ACHN (cell line): ENCODE measurements at regions not wholly inside any gene's neighbourhood (a gene's known extent, or its start where the extent isn't known, plus 50 kb on each side); places are given as distances from the start of the nearest gene placed in this dataset.

Source experiments
- DNase-seq: peaks from one replicate; pipeline ENCODE4 v3.0.0-alpha.2; 2015
- in situ Hi-C: cut with HindIII; loops from 2 replicates; pipeline ENCODE4 v1.10.0; 2017; ENCODE audit warnings: low sequenced_read_pairs, low pct_ligation_motif_present, low pct_unique_long_range_greater_than_20kb

- in situ Hi-C loops = no loop called here
- peak; percentile 16 for DNase-seq
These were observed 342.1 kb upstream of the NR5A2 start for GRCh38 chr1:199685369-199685768.

DNA sequence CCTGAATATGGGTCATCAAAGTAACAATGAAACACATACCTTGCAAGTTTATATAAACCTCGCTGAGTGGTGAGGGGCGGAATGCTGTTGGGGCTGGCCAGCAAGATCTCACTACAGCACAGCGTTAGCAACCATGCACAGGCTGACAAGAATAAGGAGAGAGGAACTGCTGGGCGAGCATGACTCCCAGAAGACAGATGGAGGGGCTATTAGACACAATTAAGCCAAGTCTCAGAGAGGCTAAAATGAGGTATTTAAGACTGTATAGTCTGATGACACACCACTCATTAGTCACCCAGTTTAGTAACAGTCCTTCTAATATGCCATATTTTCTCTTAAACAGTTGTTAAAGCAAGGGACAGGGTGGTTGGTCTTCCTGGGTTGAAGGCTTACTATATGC is 340.2 kb upstream of the NR5A2 start:
- DNase-seq = no peak
- in situ Hi-C loops = no loop called here

DNA sequence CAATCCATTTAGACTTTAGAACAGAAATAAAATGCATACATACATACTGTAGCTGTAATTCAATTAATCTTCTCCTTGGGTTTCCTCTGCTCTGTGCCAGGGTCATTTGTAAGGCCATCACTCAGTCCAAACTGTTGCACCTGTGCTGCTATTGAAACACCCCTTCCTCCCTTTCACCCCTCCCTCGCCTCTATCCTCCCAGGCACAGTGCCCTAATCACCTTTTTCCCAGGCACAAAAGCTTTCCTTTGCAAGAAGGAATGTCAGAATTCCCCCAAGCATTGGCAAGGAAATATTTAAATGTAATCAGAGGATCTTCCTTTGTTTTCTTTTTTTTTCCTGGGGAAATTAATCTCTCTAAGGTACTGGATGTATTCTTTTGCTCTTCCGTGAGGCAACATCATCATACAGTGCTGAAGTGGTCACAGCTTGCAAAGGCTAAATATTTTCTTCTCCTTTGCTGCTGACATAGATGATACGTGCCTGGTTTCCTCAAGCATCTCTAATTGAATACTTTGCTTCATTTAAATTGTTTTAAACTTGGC is 339.3 kb upstream of the NR5A2 start:
- in situ Hi-C loops = no loop called here

DNA sequence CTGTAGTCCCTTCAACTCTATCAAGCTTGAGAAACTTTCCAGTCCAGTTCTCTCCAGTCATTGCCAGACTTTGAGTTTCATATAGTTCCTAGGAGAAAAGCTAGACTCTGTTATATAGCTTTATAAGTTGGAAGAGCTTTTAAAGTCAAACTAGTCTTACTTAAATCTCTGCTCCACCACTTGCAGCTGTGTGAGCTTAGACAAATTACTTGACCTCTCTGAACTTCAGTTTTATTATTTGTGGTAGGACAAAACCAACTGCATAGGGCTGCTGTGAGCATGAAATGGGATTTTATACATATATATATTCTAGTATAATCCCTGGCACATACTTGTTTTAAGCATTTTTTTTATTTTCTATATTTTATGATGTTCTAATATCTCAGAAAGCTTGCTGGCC is 338.7 kb upstream of the NR5A2 start:
- DNase-seq = no peak
- in situ Hi-C loops = no loop called here

More for the DNA sequence above, 339.3 kb upstream of the NR5A2 start:
- no peak for DNase-seq

DNA sequence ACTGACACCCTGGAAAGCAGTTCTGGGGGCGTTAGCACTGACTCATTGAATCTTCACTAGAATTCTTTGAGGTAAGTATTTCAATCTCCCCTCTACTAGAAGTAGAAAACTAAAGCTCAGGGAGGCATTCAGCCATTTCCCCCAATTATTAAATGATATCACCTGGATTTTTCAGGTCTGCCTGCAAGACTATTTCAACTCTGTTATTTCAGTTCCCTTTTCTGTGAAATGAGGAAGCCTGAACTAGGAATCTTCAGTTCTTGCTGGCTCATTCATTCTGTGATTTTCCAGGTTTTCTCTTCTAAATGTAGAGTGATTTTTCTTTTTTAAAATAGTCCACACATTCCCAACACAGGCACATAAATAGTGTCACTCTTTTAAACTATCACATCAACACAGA is 337.0 kb upstream of the NR5A2 start:
- no peak for DNase-seq
- in situ Hi-C loops = no loop called here

- in situ Hi-C loops = no loop called here
- peak; percentile 50 for DNase-seq
These were observed 336.0 kb upstream of the NR5A2 start for GRCh38 chr1:199691540-199691939.

DNA sequence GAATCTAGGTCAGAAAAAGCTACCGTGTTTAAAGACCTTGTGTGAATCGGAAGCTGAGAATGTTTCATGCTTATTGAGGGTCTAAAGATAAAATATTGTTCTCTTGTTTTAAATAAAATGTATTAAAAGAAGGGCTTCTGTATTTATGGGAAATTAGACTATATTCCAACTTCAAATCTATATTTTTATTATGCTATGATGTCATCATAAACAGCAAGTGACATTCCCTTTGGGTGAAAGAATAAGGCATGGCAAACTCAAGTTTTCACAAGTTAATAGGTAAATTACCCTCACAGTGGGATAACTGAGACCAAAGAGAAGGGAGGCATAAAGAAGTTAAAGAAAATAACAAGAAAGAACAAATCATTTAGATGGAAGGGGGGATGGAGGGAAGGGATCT is 333.8 kb upstream of the NR5A2 start:
- in situ Hi-C loops = no loop called here
- DNase-seq = no peak

GRCh38 chr1:199696225-199696624 is 331.3 kb upstream of the NR5A2 start:
- in situ Hi-C loops = no loop called here
- DNase-seq = no peak

GRCh38 chr1:199698222-199698621 is 329.3 kb upstream of the NR5A2 start:
- DNase-seq = no peak
- in situ Hi-C loops = no loop called here

GRCh38 chr1:199700551-199700950 is 327.0 kb upstream of the NR5A2 start:
- in situ Hi-C loops = no loop called here

DNA sequence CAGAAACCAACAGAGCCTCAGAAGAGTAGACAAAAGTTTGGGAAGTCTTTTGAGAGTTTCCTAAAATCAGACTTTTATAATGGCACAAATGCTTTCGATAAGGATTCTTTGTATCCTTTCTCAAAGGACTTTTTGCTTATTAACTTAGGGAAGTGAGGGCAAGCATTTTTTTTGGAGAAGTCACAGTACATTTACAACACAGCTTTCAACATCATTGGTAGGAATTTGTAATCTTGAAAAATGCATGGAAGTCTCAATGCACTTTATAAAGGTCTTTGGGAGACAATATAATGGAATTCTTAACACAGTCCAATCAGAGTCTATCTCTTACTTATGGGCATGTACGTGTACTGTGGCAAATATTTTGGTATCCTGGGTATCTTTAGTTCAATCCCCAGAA is 325.8 kb upstream of the NR5A2 start:
- in situ Hi-C loops = no loop called here
- no peak for DNase-seq

More at GRCh38 chr1:199700551-199700950, 327.0 kb upstream of the NR5A2 start:
- DNase-seq = peak; percentile 7

- no peak for DNase-seq
- in situ Hi-C loops = no loop called here
These were observed 323.3 kb upstream of the NR5A2 start for GRCh38 chr1:199704231-199704630.

- in situ Hi-C loops = no loop called here
- DNase-seq = no peak
These were observed 321.7 kb upstream of the NR5A2 start for GRCh38 chr1:199705825-199706224.

GRCh38 chr1:199706826-199707606 is 320.5 kb upstream of the NR5A2 start:
- no peak for DNase-seq
- in situ Hi-C loops = no loop called here

- DNase-seq = no peak
- in situ Hi-C loops = no loop called here
These were observed 316.5 kb upstream of the NR5A2 start for GRCh38 chr1:199710974-199711373.

- DNase-seq = no peak
- in situ Hi-C loops = no loop called here
These were observed 310.8 kb upstream of the NR5A2 start for GRCh38 chr1:199716729-199717128.

DNA sequence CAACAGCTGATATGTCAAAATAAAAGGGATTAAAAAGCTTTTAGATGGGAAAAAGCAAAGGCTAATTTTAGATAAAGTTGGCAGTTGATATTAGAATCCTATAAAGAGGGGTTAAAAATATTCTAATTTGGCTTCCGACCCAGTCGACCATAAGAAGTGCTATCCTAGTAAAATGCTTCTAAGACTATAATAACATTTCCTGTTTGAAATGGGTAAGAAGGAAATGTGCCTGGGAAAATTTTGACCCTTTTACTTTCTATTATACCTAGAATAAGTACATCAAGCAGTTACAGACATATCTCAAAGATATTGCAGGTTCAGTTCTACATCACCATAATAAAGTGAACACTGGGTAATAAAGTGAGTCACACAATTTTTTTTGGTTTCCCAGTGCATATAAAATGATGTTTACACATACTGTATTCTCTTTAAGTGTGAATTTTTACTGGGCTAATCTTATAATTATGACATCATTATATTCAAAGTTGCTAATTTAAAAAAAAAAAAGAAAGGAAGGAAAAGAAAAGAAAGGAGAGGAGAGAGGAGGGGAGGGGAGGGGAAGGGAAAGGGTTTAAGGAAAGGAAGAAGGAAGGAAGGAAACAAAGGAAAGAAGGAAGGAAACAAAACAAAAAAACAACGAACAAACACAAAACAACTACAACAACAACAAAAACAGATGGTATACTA is 308.2 kb upstream of the NR5A2 start:
- in situ Hi-C loops = no loop called here
- no peak for DNase-seq

GRCh38 chr1:199720496-199720895 is 307.0 kb upstream of the NR5A2 start:
- DNase-seq = no peak
- in situ Hi-C loops = no loop called here

DNA sequence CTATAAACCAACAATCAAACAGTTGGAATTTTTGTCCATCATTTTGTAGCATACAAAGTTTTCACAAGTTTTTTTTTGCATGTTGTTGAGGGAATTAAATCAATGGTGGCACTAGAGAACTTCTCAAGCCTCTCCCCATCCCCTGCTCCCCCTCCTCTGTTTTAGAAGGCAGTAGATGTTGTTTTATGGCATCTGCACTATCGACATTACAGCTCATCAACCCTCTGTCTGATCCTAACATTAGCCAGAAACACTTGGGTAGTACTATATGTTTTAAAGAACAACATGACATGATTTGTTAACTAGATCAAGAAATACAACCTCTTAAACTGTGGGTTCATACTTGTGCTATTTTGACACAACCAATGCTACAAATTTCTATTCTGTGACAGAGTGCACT is 306.5 kb upstream of the NR5A2 start:
- DNase-seq = no peak
- in situ Hi-C loops = no loop called here
